Left ventricle myocardium inferior (tissue), 1 donor: ENCODE measurements at regions not wholly inside any gene's neighbourhood (a gene's known extent, or its start where the extent isn't known, plus 50 kb on each side); places are given as distances from the start of the nearest gene placed in this dataset.

ENCODE experiments used
- DNase-seq: peaks from one replicate; pipeline ENCODE4 v3.0.0-alpha.2; 2020
- H3K27ac ChIP-seq: fragments of 200-600 bp; replicated peaks from 2 replicates; pipeline ENCODE4 v1.8.0; 2021
- H3K27me3 ChIP-seq: fragments of 200-600 bp; 2 replicates; pipeline ENCODE4 v1.8.0; 2021; ENCODE audit warnings: low read depth
- H3K36me3 ChIP-seq: fragments of 200-600 bp; 2 replicates; pipeline ENCODE4 v1.8.0; 2021
- H3K4me1 ChIP-seq: fragments of 200-600 bp; 2 replicates; pipeline ENCODE4 v1.8.0; 2021
- H3K4me3 ChIP-seq: fragments of 200-600 bp; 2 replicates; pipeline ENCODE4 v1.8.0; 2021; ENCODE audit warnings: mild to moderate bottlenecking, moderate library complexity
- H3K9me3 ChIP-seq: fragments of 200-600 bp; replicated peaks from 2 replicates; pipeline ENCODE4 v1.8.0; 2021
- intact Hi-C: fragments of 100-400 bp; cut with micrococcal nuclease; formaldehyde crosslinking; loops from one replicate; pipeline ENCODE4 v1.11.0; 2022
- TF ChIP-seq, protein P1 (sequence below): fragments of 200-600 bp; IDR thresholded peaks from 2 replicates; pipeline ENCODE4 v1.8.0; 2021; ENCODE audit warnings: antibody characterized with exemption, mild to moderate bottlenecking, borderline replicate concordance
- donor health status: DM: no; HTN: yes; CAD: no; lungs with severe emphysema.

DNA sequence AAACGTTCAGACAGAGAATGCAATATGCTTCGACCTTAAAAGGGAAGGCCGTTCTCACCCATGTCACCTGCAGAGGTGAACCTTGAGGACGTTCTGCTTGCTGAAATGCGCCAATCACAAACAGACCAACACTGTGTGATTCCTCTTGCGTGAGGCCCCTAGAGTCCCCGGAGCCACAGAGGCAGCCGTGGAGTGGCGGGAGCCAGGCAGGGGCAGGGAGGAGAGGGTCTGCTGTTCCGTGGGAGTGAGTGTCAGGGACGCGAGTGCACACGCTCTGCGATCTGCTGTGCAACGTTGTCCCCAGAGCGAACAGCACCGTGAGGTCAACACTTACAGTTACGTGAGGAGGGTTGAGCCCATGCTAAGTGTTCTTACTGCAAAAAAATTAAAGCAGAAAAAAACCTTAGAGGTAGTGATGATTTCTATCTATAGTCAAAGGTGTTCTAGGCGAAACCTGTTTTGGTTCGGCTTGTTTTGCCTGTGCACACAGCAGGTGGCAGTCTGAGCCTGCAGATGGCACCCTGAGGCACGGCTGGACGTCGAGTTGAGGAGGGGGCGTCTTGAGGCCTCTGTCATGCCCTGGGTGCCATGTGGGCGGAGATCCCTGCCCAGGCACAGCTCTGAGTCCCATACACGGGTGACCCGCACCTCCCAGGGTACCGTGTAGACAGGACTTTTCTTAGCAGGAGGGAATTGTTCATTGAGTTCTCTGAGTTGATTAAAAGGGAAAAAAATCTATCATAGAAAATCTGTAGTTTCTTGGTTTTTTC, 71.7 kb upstream of the FRMD1 start:
- Histone ChIP-seq H3K9me3 (no peaks in the 10 kb centered on the region), H3K4me3 (no peak overlapping the region), H3K4me1 (no peaks in the 10 kb centered on the region), H3K27ac (no peak overlapping the region), H3K27me3 (peaks cover 93% of the 10 kb centered on the region), H3K36me3 (no peaks in the 10 kb centered on the region)
- TF ChIP-seq, protein P1, sequence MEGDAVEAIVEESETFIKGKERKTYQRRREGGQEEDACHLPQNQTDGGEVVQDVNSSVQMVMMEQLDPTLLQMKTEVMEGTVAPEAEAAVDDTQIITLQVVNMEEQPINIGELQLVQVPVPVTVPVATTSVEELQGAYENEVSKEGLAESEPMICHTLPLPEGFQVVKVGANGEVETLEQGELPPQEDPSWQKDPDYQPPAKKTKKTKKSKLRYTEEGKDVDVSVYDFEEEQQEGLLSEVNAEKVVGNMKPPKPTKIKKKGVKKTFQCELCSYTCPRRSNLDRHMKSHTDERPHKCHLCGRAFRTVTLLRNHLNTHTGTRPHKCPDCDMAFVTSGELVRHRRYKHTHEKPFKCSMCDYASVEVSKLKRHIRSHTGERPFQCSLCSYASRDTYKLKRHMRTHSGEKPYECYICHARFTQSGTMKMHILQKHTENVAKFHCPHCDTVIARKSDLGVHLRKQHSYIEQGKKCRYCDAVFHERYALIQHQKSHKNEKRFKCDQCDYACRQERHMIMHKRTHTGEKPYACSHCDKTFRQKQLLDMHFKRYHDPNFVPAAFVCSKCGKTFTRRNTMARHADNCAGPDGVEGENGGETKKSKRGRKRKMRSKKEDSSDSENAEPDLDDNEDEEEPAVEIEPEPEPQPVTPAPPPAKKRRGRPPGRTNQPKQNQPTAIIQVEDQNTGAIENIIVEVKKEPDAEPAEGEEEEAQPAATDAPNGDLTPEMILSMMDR, result peak; percentile 53
- DNase-seq, result no peak
- intact Hi-C loops, result no loop called here

DNA sequence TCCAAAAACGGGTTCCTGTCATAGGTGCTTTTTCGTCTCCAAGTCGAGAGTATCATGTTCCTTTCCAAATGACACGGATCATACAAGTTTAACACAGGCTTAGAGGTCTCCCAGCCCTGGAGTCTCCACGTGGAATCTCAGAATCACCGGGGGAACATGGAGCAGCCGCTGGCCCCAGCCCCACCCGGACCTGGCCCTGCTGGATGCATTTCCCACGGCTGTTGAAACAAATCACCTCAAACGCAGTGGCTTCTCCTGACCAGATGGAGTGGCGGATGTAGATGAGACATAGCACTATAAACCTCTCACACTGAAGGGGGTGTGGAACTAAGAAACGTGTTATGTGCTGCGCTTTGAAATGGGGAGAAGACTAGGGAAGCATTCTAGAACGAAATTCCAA, 70.0 kb upstream of the FRMD1 start:
- Histone ChIP-seq H3K27me3 (peaks cover 84% of the 10 kb centered on the region), H3K27ac (no peak overlapping the region), H3K36me3 (no peaks in the 10 kb centered on the region), H3K4me3 (no peak overlapping the region), H3K9me3 (no peaks in the 10 kb centered on the region), H3K4me1 (no peaks in the 10 kb centered on the region)
- no peak for DNase-seq
- TF ChIP-seq, protein P1, result no peak
- intact Hi-C loops, result no loop called here

DNA sequence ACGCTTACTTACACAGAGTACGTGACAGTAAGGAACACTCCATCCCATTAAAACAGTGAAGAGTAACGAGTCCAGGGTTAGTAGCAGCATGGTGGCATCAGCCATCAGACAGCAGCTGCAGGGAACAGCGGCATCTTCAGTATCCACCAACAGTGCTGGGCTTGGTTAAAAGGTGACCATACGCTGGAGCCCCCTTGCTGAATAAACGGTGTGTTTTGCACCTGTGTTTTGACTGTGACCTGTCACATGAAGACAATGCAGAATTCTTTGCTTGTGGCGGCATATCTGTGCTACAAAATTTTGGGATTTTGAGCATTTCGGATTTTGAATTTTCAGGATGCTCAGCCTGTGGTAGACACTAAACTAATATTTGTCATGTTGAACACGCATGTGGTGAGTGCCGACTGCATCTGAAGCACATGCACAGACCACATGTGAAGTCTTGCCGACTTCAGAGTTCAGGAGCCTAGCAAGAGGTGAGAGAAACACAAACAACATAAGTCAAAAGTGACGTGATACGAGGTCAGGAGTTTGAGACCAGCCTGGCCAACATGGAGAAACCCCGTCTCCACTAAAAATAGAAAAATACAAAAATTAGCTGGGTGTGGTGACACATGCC, 69.3 kb upstream of the FRMD1 start:
- peaks cover 77% of the 10 kb centered on the region for H3K27me3 ChIP-seq
- intact Hi-C loops, result no loop called here
- no peaks in the 10 kb centered on the region for H3K36me3 ChIP-seq
- no peak for DNase-seq
- no peaks in the 10 kb centered on the region for H3K4me1 ChIP-seq
- H3K27ac ChIP-seq, result no peak overlapping the region
- no peaks in the 10 kb centered on the region for H3K9me3 ChIP-seq
- TF ChIP-seq, protein P1, result no peak
- H3K4me3 ChIP-seq, result no peak overlapping the region

GRCh38 chr6:168147205-168147738, 68.3 kb upstream of the FRMD1 start:
- Histone ChIP-seq H3K27me3 (peaks cover 66% of the 10 kb centered on the region), H3K27ac (no peak overlapping the region), H3K4me1 (no peaks in the 10 kb centered on the region), H3K36me3 (no peaks in the 10 kb centered on the region), H3K4me3 (no peak overlapping the region), H3K9me3 (no peaks in the 10 kb centered on the region)
- DNase-seq, result no peak
- intact Hi-C loops, result no loop called here
- TF ChIP-seq, protein P1, result no peak

DNA sequence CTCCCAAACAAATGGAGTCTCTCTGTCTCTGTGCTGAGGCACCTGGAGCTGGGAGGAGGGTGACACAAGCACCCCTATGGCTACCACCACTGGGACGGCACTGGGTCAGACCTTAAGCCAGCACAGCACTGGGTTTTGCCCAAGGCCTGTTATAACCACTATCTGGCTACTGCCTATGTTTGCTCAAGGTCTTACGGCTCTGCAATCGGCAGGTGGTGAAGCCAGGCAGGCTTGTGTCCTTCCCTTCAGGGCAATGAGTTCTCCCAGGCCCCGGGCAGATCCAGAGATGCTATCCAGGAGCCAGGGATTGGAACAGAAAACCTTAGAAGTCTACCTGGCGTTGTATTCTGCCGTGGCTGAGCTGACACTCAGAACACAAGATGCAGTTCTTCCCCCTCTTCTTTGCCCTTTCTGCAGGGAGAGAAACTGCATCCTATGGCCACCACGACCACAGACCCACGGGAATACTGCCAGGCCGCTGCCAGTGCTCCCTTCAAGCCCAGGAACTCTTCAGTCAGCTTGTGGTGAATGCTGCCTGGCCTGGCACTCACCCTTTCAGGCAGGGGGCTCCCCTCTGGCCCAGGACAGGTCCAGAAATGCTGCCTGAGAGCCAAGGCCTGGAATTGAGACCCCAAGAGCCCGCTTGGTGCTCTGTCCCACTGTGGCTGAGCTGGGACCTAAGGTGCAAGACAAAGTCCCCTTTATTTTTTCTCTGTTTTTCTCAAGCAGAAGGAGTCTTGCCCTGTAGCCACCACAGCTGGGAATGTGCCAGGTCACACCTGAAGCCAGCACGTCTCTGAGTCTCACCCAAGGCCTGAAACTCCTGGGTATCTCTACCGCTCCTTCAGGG, 67.0 kb upstream of the FRMD1 start:
- no peak for DNase-seq
- Histone ChIP-seq H3K4me1 (no peaks in the 10 kb centered on the region), H3K36me3 (no peaks in the 10 kb centered on the region), H3K9me3 (no peaks in the 10 kb centered on the region), H3K27me3 (peaks cover 56% of the 10 kb centered on the region), H3K27ac (no peak overlapping the region), H3K4me3 (no peak overlapping the region)
- intact Hi-C loops, result no loop called here
- TF ChIP-seq, protein P1, result no peak
